ENCODE measurements at regions not wholly inside any gene's neighbourhood (a gene's known extent, or its start where the extent isn't known, plus 50 kb on each side); places are given as distances from the start of the nearest gene placed in this dataset.

DNA sequence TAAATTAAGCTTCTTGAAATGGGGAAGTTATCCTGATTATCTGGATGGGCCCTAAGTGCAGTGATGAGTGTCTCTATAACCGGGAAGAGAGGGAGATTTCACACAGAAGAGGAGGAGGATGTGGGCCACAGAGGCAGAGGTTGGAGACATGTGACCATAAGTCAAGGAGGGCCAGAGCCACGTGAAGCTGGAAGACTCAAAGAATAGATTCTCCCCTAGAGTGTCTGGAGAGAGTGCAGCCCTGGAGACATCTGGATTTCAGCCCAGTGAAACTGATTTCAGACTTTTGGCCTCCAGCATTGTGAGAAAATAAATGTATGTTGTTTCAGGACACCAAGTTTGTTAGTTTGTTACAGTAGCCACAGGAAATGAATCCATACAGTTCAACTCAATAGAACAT lies 442.9 kb downstream of the NTRK2 start:
- Histone ChIP-seq H3K27ac (ENCODE audit: low read depth, low read length) (no peak overlapping the region), H3K4me3 (ENCODE audit: insufficient read depth, low read length, poor library complexity, severe bottlenecking) (no peak overlapping the region), H3K4me2 (ENCODE audit: low read depth, low read length, poor library complexity, severe bottlenecking) (no peak overlapping the region), H3K36me3 (ENCODE audit: low read length) (no peaks in the 10 kb centered on the region), H3K9me2 (replicated peaks; ENCODE audit: insufficient read depth, low read length) (no peaks in the 10 kb centered on the region), H3K9ac (ENCODE audit: low read length) (no peak overlapping the region), H3K27me3 (ENCODE audit: low read length) (no peaks in the 10 kb centered on the region), H3F3A (ENCODE audit: insufficient read depth) (no peaks in the 10 kb centered on the region), H3K9me3 (ENCODE audit: insufficient read depth, low read length) (no peaks in the 10 kb centered on the region), H3K79me2 (ENCODE audit: insufficient read depth, low read length) (no peaks in the 10 kb centered on the region), H2AFZ (ENCODE audit: low read depth, low read length, severe bottlenecking) (no peak overlapping the region), H4K20me1 (ENCODE audit: low read depth, low read length) (no peaks in the 10 kb centered on the region)
- TF ChIP-seq EZH2phosphoT487 (conservative IDR thresholded peaks at IDR 0.05; ENCODE audit: low read length) = no peak
- TF ChIP-seq, protein P1, sequence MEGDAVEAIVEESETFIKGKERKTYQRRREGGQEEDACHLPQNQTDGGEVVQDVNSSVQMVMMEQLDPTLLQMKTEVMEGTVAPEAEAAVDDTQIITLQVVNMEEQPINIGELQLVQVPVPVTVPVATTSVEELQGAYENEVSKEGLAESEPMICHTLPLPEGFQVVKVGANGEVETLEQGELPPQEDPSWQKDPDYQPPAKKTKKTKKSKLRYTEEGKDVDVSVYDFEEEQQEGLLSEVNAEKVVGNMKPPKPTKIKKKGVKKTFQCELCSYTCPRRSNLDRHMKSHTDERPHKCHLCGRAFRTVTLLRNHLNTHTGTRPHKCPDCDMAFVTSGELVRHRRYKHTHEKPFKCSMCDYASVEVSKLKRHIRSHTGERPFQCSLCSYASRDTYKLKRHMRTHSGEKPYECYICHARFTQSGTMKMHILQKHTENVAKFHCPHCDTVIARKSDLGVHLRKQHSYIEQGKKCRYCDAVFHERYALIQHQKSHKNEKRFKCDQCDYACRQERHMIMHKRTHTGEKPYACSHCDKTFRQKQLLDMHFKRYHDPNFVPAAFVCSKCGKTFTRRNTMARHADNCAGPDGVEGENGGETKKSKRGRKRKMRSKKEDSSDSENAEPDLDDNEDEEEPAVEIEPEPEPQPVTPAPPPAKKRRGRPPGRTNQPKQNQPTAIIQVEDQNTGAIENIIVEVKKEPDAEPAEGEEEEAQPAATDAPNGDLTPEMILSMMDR (IDR thresholded peaks at IDR 0.05; ENCODE audit: insufficient read depth, low read length, poor library complexity, severe bottlenecking) = no peak

DNA sequence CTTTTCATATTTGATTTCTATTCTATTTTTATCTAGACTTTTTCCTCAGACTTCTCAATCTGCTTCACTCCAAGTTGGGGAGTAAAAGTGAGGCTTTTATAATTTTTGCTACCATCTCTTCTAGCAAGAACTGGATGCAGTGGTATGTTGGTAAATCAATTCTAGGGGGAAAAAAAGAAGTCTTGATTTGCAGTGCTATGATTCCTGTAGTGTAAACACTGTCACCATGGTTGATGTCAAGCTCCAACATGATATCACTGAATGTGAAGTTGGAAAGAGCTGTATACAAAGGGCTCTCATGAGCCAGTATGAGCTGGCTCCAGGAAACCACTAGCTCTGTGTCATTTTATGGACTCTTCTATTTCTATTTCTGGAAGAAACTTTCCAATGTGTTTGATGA lies 439.2 kb downstream of the NTRK2 start:
- Histone ChIP-seq H3K4me3 (ENCODE audit: insufficient read depth, low read length, poor library complexity, severe bottlenecking) (no peak overlapping the region), H3K27ac (ENCODE audit: low read depth, low read length) (no peak overlapping the region), H3K9me2 (replicated peaks; ENCODE audit: insufficient read depth, low read length) (no peaks in the 10 kb centered on the region), H3K9me3 (ENCODE audit: insufficient read depth, low read length) (no peaks in the 10 kb centered on the region), H3K27me3 (ENCODE audit: low read length) (no peaks in the 10 kb centered on the region), H3K36me3 (ENCODE audit: low read length) (no peaks in the 10 kb centered on the region), H3K4me2 (ENCODE audit: low read depth, low read length, poor library complexity, severe bottlenecking) (no peak overlapping the region), H3K9ac (ENCODE audit: low read length) (no peak overlapping the region), H3K79me2 (ENCODE audit: insufficient read depth, low read length) (no peaks in the 10 kb centered on the region), H3F3A (ENCODE audit: insufficient read depth) (no peaks in the 10 kb centered on the region), H2AFZ (ENCODE audit: low read depth, low read length, severe bottlenecking) (no peak overlapping the region), H4K20me1 (ENCODE audit: low read depth, low read length) (no peaks in the 10 kb centered on the region)
- no peak for TF ChIP-seq EZH2phosphoT487 (conservative IDR thresholded peaks at IDR 0.05; ENCODE audit: low read length)
- TF ChIP-seq, protein P1 (IDR thresholded peaks at IDR 0.05; ENCODE audit: insufficient read depth, low read length, poor library complexity, severe bottlenecking) = no peak

DNA sequence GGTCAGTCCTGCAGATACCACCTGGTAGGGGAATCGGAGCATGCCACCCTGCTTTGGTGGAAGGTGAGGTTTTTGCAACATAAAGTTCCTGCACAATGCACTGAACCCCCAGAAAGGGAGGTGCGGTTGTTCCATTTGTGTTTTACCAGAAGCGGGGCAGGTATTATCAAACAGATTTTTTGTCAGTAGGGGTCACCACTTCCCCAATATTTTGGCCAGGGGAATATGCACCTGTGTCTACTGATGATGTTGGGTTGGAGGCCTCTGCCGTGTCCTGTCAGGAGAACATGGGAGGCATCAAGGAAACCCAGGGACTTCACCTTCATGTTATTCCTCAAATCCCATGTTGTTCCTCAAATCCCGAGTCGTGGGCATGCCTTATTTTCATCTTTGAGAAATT lies 438.7 kb downstream of the NTRK2 start:
- Histone ChIP-seq H3K36me3 (ENCODE audit: low read length) (no peaks in the 10 kb centered on the region), H3K4me3 (ENCODE audit: insufficient read depth, low read length, poor library complexity, severe bottlenecking) (no peak overlapping the region), H3K27me3 (ENCODE audit: low read length) (no peaks in the 10 kb centered on the region), H4K20me1 (ENCODE audit: low read depth, low read length) (no peaks in the 10 kb centered on the region), H3K4me2 (ENCODE audit: low read depth, low read length, poor library complexity, severe bottlenecking) (no peak overlapping the region), H2AFZ (ENCODE audit: low read depth, low read length, severe bottlenecking) (no peak overlapping the region), H3K9me3 (ENCODE audit: insufficient read depth, low read length) (no peaks in the 10 kb centered on the region), H3F3A (ENCODE audit: insufficient read depth) (no peaks in the 10 kb centered on the region), H3K9ac (ENCODE audit: low read length) (no peak overlapping the region), H3K79me2 (ENCODE audit: insufficient read depth, low read length) (no peaks in the 10 kb centered on the region), H3K27ac (ENCODE audit: low read depth, low read length) (no peak overlapping the region), H3K9me2 (replicated peaks; ENCODE audit: insufficient read depth, low read length) (no peaks in the 10 kb centered on the region)
- no peak for TF ChIP-seq EZH2phosphoT487 (conservative IDR thresholded peaks at IDR 0.05; ENCODE audit: low read length)
- TF ChIP-seq, protein P1 (IDR thresholded peaks at IDR 0.05; ENCODE audit: insufficient read depth, low read length, poor library complexity, severe bottlenecking) = no peak
